ENCODE measurements at regions not wholly inside any gene's neighbourhood (a gene's known extent, or its start where the extent isn't known, plus 50 kb on each side); places are given as distances from the start of the nearest gene placed in this dataset.

GRCh38 chr5:18959535-18959934 lies 1028.5 kb downstream of the CDH18 start:
- H3K36me3 ChIP-seq (ENCODE audit: control insufficient read depth in 1 of 2, insufficient read depth in 2 of 2, low read length in 1 of 2) = no peaks in the 10 kb centered on the region
- no peak overlapping the region for H3K27ac ChIP-seq (ENCODE audit: low read depth in 1 of 2, low read length in 2 of 2)
- no peak for DNase-seq
- ATAC-seq (ENCODE audit: low FRiP score) = no peak
- no peaks in the 10 kb centered on the region for H3K27me3 ChIP-seq (ENCODE audit: control insufficient read depth in 1 of 2, insufficient read depth in 2 of 2, low read length in 1 of 2)
- H3K4me3 ChIP-seq (ENCODE audit: low read length in 2 of 2) = no peak overlapping the region
- no peaks in the 10 kb centered on the region for H3K4me1 ChIP-seq (ENCODE audit: control insufficient read depth in 1 of 2, insufficient read depth in 2 of 2, low read length in 2 of 2)
- intact Hi-C loops (cut with DNase I) = no loop called here
- no peaks in the 10 kb centered on the region for H3K9me3 ChIP-seq (ENCODE audit: control insufficient read depth, low read length)
- 51 to 58% methylated on average over 4 of the region's 4 CpGs for WGBS, 2 donors

- intact Hi-C loops (cut with DNase I) = no loop called here
Measured at GRCh38 chr5:18961234-18961633, 1026.8 kb downstream of the CDH18 start.

GRCh38 chr5:18965893-18966292 lies 1022.1 kb downstream of the CDH18 start:
- Histone ChIP-seq H3K4me3 (ENCODE audit: low read length in 2 of 2) (no peak overlapping the region), H3K9me3 (ENCODE audit: control insufficient read depth, low read length) (no peaks in the 10 kb centered on the region), H3K27ac (ENCODE audit: low read depth in 1 of 2, low read length in 2 of 2) (no peak overlapping the region), H3K36me3 (ENCODE audit: control insufficient read depth in 1 of 2, insufficient read depth in 2 of 2, low read length in 1 of 2) (no peaks in the 10 kb centered on the region), H3K27me3 (ENCODE audit: control insufficient read depth in 1 of 2, insufficient read depth in 2 of 2, low read length in 1 of 2) (no peaks in the 10 kb centered on the region), H3K4me1 (ENCODE audit: control insufficient read depth in 1 of 2, insufficient read depth in 2 of 2, low read length in 2 of 2) (no peaks in the 10 kb centered on the region)
- no peak for DNase-seq
- ATAC-seq (ENCODE audit: low FRiP score) = no peak
- WGBS, 2 donors = 89 to 91% methylated on average over 3 of the region's 3 CpGs
- intact Hi-C loops (cut with DNase I) = no loop called here

More at GRCh38 chr5:18961234-18961633, 1026.8 kb downstream of the CDH18 start:
- no peak overlapping the region for H3K27ac ChIP-seq (ENCODE audit: low read depth in 1 of 2, low read length in 2 of 2)
- no peaks in the 10 kb centered on the region for H3K4me1 ChIP-seq (ENCODE audit: control insufficient read depth in 1 of 2, insufficient read depth in 2 of 2, low read length in 2 of 2)
- no peaks in the 10 kb centered on the region for H3K36me3 ChIP-seq (ENCODE audit: control insufficient read depth in 1 of 2, insufficient read depth in 2 of 2, low read length in 1 of 2)
- H3K9me3 ChIP-seq (ENCODE audit: control insufficient read depth, low read length) = no peaks in the 10 kb centered on the region
- WGBS, 2 donors = 45 to 55% methylated on average over 3 of the region's 3 CpGs
- ATAC-seq (ENCODE audit: low FRiP score) (no peak), DNase-seq (no peak)
- no peak overlapping the region for H3K4me3 ChIP-seq (ENCODE audit: low read length in 2 of 2)
- H3K27me3 ChIP-seq (ENCODE audit: control insufficient read depth in 1 of 2, insufficient read depth in 2 of 2, low read length in 1 of 2) = no peaks in the 10 kb centered on the region

- Histone ChIP-seq H3K36me3 (ENCODE audit: control insufficient read depth in 1 of 2, insufficient read depth in 2 of 2, low read length in 1 of 2) (no peaks in the 10 kb centered on the region), H3K4me1 (ENCODE audit: control insufficient read depth in 1 of 2, insufficient read depth in 2 of 2, low read length in 2 of 2) (no peaks in the 10 kb centered on the region), H3K27me3 (ENCODE audit: control insufficient read depth in 1 of 2, insufficient read depth in 2 of 2, low read length in 1 of 2) (no peaks in the 10 kb centered on the region), H3K27ac (ENCODE audit: low read depth in 1 of 2, low read length in 2 of 2) (no peak overlapping the region), H3K9me3 (ENCODE audit: control insufficient read depth, low read length) (no peaks in the 10 kb centered on the region), H3K4me3 (ENCODE audit: low read length in 2 of 2) (no peak overlapping the region)
- ATAC-seq (ENCODE audit: low FRiP score) = no peak
- WGBS, 2 donors = 90 to 91% methylated on average over 1 of the region's 1 CpG
- intact Hi-C loops (cut with DNase I) = no loop called here
- DNase-seq = no peak
Measured at GRCh38 chr5:18967637-18968036, 1020.4 kb downstream of the CDH18 start.

GRCh38 chr5:18968966-18969365 lies 1019.0 kb downstream of the CDH18 start:
- no peak for ATAC-seq (ENCODE audit: low FRiP score)
- H3K4me1 ChIP-seq (ENCODE audit: control insufficient read depth in 1 of 2, insufficient read depth in 2 of 2, low read length in 2 of 2) = no peaks in the 10 kb centered on the region
- 85 to 89% methylated on average over 6 of the region's 6 CpGs for WGBS, 2 donors
- no peak overlapping the region for H3K27ac ChIP-seq (ENCODE audit: low read depth in 1 of 2, low read length in 2 of 2)
- DNase-seq = no peak
- H3K9me3 ChIP-seq (ENCODE audit: control insufficient read depth, low read length) = no peaks in the 10 kb centered on the region
- no peaks in the 10 kb centered on the region for H3K27me3 ChIP-seq (ENCODE audit: control insufficient read depth in 1 of 2, insufficient read depth in 2 of 2, low read length in 1 of 2)
- intact Hi-C loops (cut with DNase I) = no loop called here
- no peaks in the 10 kb centered on the region for H3K36me3 ChIP-seq (ENCODE audit: control insufficient read depth in 1 of 2, insufficient read depth in 2 of 2, low read length in 1 of 2)
- no peak overlapping the region for H3K4me3 ChIP-seq (ENCODE audit: low read length in 2 of 2)

GRCh38 chr5:18970000-18970399 lies 1018.0 kb downstream of the CDH18 start:
- Histone ChIP-seq H3K27ac (ENCODE audit: low read depth in 1 of 2, low read length in 2 of 2) (no peak overlapping the region), H3K9me3 (ENCODE audit: control insufficient read depth, low read length) (no peaks in the 10 kb centered on the region), H3K27me3 (ENCODE audit: control insufficient read depth in 1 of 2, insufficient read depth in 2 of 2, low read length in 1 of 2) (no peaks in the 10 kb centered on the region), H3K4me3 (ENCODE audit: low read length in 2 of 2) (no peak overlapping the region), H3K36me3 (ENCODE audit: control insufficient read depth in 1 of 2, insufficient read depth in 2 of 2, low read length in 1 of 2) (no peaks in the 10 kb centered on the region), H3K4me1 (ENCODE audit: control insufficient read depth in 1 of 2, insufficient read depth in 2 of 2, low read length in 2 of 2) (no peaks in the 10 kb centered on the region)
- no peak for DNase-seq
- ATAC-seq (ENCODE audit: low FRiP score) = no peak
- WGBS, 2 donors = 56 to 80% methylated on average over 5 of the region's 5 CpGs
- intact Hi-C loops (cut with DNase I) = no loop called here

GRCh38 chr5:18972177-18972576 lies 1015.8 kb downstream of the CDH18 start:
- Histone ChIP-seq H3K4me1 (ENCODE audit: control insufficient read depth in 1 of 2, insufficient read depth in 2 of 2, low read length in 2 of 2) (no peaks in the 10 kb centered on the region), H3K27ac (ENCODE audit: low read depth in 1 of 2, low read length in 2 of 2) (no peak overlapping the region), H3K4me3 (ENCODE audit: low read length in 2 of 2) (no peak overlapping the region), H3K36me3 (ENCODE audit: control insufficient read depth in 1 of 2, insufficient read depth in 2 of 2, low read length in 1 of 2) (no peaks in the 10 kb centered on the region), H3K9me3 (ENCODE audit: control insufficient read depth, low read length) (no peaks in the 10 kb centered on the region), H3K27me3 (ENCODE audit: control insufficient read depth in 1 of 2, insufficient read depth in 2 of 2, low read length in 1 of 2) (no peaks in the 10 kb centered on the region)
- 46 to 50% methylated on average over 3 of the region's 3 CpGs for WGBS, 2 donors
- DNase-seq (no peak), ATAC-seq (ENCODE audit: low FRiP score) (no peak)
- intact Hi-C loops (cut with DNase I) = no loop called here

- no peak overlapping the region for H3K4me3 ChIP-seq (ENCODE audit: low read length in 2 of 2)
- ATAC-seq (ENCODE audit: low FRiP score) (no peak), DNase-seq (no peak)
- H3K27me3 ChIP-seq (ENCODE audit: control insufficient read depth in 1 of 2, insufficient read depth in 2 of 2, low read length in 1 of 2) = no peaks in the 10 kb centered on the region
- no peaks in the 10 kb centered on the region for H3K9me3 ChIP-seq (ENCODE audit: control insufficient read depth, low read length)
- no peaks in the 10 kb centered on the region for H3K36me3 ChIP-seq (ENCODE audit: control insufficient read depth in 1 of 2, insufficient read depth in 2 of 2, low read length in 1 of 2)
- intact Hi-C loops (cut with DNase I) = no loop called here
- 76 to 81% methylated on average over 5 of the region's 5 CpGs for whole genome bisulfite sequencing, 2 donors
- H3K27ac ChIP-seq (ENCODE audit: low read depth in 1 of 2, low read length in 2 of 2) = no peak overlapping the region
- no peaks in the 10 kb centered on the region for H3K4me1 ChIP-seq (ENCODE audit: control insufficient read depth in 1 of 2, insufficient read depth in 2 of 2, low read length in 2 of 2)
Measured at GRCh38 chr5:18975624-18976023, 1012.4 kb downstream of the CDH18 start.

- Histone ChIP-seq H3K4me3 (ENCODE audit: low read length in 2 of 2) (no peak overlapping the region), H3K4me1 (ENCODE audit: control insufficient read depth in 1 of 2, insufficient read depth in 2 of 2, low read length in 2 of 2) (no peaks in the 10 kb centered on the region), H3K27ac (ENCODE audit: low read depth in 1 of 2, low read length in 2 of 2) (no peak overlapping the region), H3K36me3 (ENCODE audit: control insufficient read depth in 1 of 2, insufficient read depth in 2 of 2, low read length in 1 of 2) (no peaks in the 10 kb centered on the region), H3K27me3 (ENCODE audit: control insufficient read depth in 1 of 2, insufficient read depth in 2 of 2, low read length in 1 of 2) (no peaks in the 10 kb centered on the region), H3K9me3 (ENCODE audit: control insufficient read depth, low read length) (no peaks in the 10 kb centered on the region)
- ATAC-seq (ENCODE audit: low FRiP score) (no peak), DNase-seq (no peak)
- WGBS, 2 donors = 97% methylated on average over 1 of the region's 1 CpG
- intact Hi-C loops (cut with DNase I) = no loop called here
Measured at GRCh38 chr5:18977880-18978279, 1010.1 kb downstream of the CDH18 start.

Measured in aorta (tissue), 5 donors.